HCT116 (cell line): ENCODE measurements at regions not wholly inside any gene's neighbourhood (a gene's known extent, or its start where the extent isn't known, plus 50 kb on each side); places are given as distances from the start of the nearest gene placed in this dataset.

Source experiments
- ATAC-seq: fragments of 200-7000 bp; cut with Tn5 transposase; 2 replicates; pipeline ENCODE4 v1.9.1; 2020; ENCODE audit warnings: mild to moderate bottlenecking, moderate library complexity
- BruUV-seq: library from RNA; stranded (reverse); fragments of 400-500 nt; replicated peaks from 2 replicates; lab custom pipeline; 2021; lab: Mats Ljungman, UMichigan
- CTCF ChIA-PET: fragments of 300-600 bp; sonication (Branson Sonifier 250); formaldehyde crosslinking; loops from one replicate; lab custom pipeline; 2021; ENCODE audit warnings: antibody characterized with exemption; lab: Charles Lee
- POLR2A ChIA-PET: fragments of 300-600, 350-600 bp; sonication (Branson Sonifier 250); formaldehyde crosslinking; loops from one replicate; lab custom pipeline; 2021; ENCODE audit warnings: antibody characterized with exemption; lab: Charles Lee
- RAD21 ChIA-PET, 2 experiments: fragments of 300-600 bp; sonication (Branson Sonifier 250); formaldehyde crosslinking; loops; one replicate each; lab custom pipeline; 2023; ENCODE audit warnings: low total read pairs in 2 of 2; ENCODE audit not compliant: uncharacterized antibody in 2 of 2, unreplicated experiment in 2 of 2, low non-redundant PET in 1 of 2; lab: Charles Lee
- DNase-seq: peaks from one replicate; pipeline ENCODE4 v3.0.0-alpha.2; 2010; ENCODE audit warnings: low read depth, low spot score
- H2AFZ ChIP-seq: fragments of 200-600 bp; shearing (Covaris generic), sonication (generic); 2 replicates; pipeline ENCODE4 v1.6.1; 2017; ENCODE audit warnings: low read depth, mixed run types, mixed read lengths, antibody characterized with exemption, low read length; ENCODE audit not compliant: poor library complexity, severe bottlenecking
- H3K27ac ChIP-seq: 2 replicates; pipeline ENCODE4 v1.5.1; 2012; ENCODE audit warnings: low read depth, low read length
- H3K27me3 ChIP-seq: fragments of 200-600 bp; sonication (generic); 2 replicates; pipeline ENCODE4 v1.6.1; 2016; ENCODE audit warnings: mixed run types, low read length, mixed read lengths; ENCODE audit not compliant: insufficient read depth
- H3K36me3 ChIP-seq, 2 experiments: fragments of 200-500 bp in 1 of 2; fragments of 200-600 bp in 1 of 2; sonication (Bioruptor generic) in 1 of 2; sonication (generic) in 1 of 2; 2 replicates each; pipeline versions ENCODE4 v1.5.1 to v1.6.1; 2014 to 2016; ENCODE audit warnings: low read length in 2 of 2, inconsistent platforms in 1 of 2, mixed read lengths in 1 of 2, mixed run types in 1 of 2; ENCODE audit not compliant: insufficient read depth in 2 of 2, control insufficient read depth in 1 of 2
- H3K4me1 ChIP-seq, 2 experiments: fragments of 200-600 bp in 1 of 2; sonication (generic) in 1 of 2; 2 replicates each; pipeline versions ENCODE4 v1.5.1 to v1.6.1; 2012 to 2017; ENCODE audit warnings: low read length in 2 of 2, inconsistent platforms in 1 of 2, mild to moderate bottlenecking in 1 of 2, mixed read lengths in 1 of 2, mixed run types in 1 of 2, moderate library complexity in 1 of 2; ENCODE audit not compliant: insufficient read depth in 2 of 2, control insufficient read depth in 1 of 2
- H3K4me2 ChIP-seq: fragments of 200-600 bp; sonication (generic); 2 replicates; pipeline ENCODE4 v1.6.1; 2017; ENCODE audit warnings: mixed run types, low read length, mixed read lengths
- H3K4me3 ChIP-seq, 2 experiments: fragments of 200-600 bp in 1 of 2; sonication (generic) in 1 of 2; replicated peaks in 1 of 2; 2 replicates each; pipeline ENCODE4 v1.5.1; 2011 to 2016; ENCODE audit warnings: low read length in 2 of 2, control low read depth in 1 of 2, low read depth in 1 of 2, mild to moderate bottlenecking in 1 of 2, mixed read lengths in 1 of 2, mixed run types in 1 of 2
- H3K79me2 ChIP-seq: fragments of 200-600 bp; sonication (generic); 2 replicates; pipeline ENCODE4 v1.6.1; 2017; ENCODE audit warnings: mild to moderate bottlenecking, mixed run types, low read length, moderate library complexity, mixed read lengths; ENCODE audit not compliant: insufficient read depth
- H3K9ac ChIP-seq: fragments of 200-600 bp; sonication (generic); 2 replicates; pipeline ENCODE4 v1.6.1; 2016; ENCODE audit warnings: low read length, mixed read lengths
- H3K9me2 ChIP-seq: fragments of 200-600 bp; sonication (generic), shearing (Covaris generic); 2 replicates; pipeline ENCODE4 v1.6.1; 2017; ENCODE audit warnings: mixed run types, mild to moderate bottlenecking, moderate library complexity; ENCODE audit not compliant: insufficient read depth
- H3K9me3 ChIP-seq, 2 experiments: fragments of 200-500 bp in 1 of 2; fragments of 200-600 bp in 1 of 2; sonication (Bioruptor generic) in 1 of 2; sonication (generic) in 1 of 2; 2 replicates each; pipeline ENCODE4 v1.6.1; 2014 to 2017; ENCODE audit warnings: low read length in 2 of 2, mixed read lengths in 2 of 2, inconsistent platforms in 1 of 2, low read depth in 1 of 2, mild to moderate bottlenecking in 1 of 2, mixed run types in 1 of 2, moderate library complexity in 1 of 2; ENCODE audit not compliant: control insufficient read depth in 1 of 2, insufficient read depth in 1 of 2
- H4K20me1 ChIP-seq: fragments of 200-600 bp; sonication (generic), shearing (Covaris generic); 2 replicates; pipeline ENCODE4 v1.6.1; 2017; ENCODE audit warnings: mixed run types, mild to moderate bottlenecking, moderate library complexity; ENCODE audit not compliant: insufficient read depth
- EGR1 ChIP-seq: IDR thresholded peaks from 2 replicates; pipeline ENCODE4 v1.6.1; 2012; ENCODE audit warnings: low read depth
- EZH2phosphoT487 ChIP-seq: fragments of 200-600 bp; IDR thresholded peaks from 2 replicates; pipeline ENCODE4 v1.6.1; 2018; ENCODE audit warnings: antibody characterized with exemption, borderline replicate concordance
- FOSL1 ChIP-seq: IDR thresholded peaks from 2 replicates; pipeline ENCODE4 v1.6.1; 2012; ENCODE audit warnings: low read depth
- POLR2A ChIP-seq: IDR thresholded peaks from 2 replicates; pipeline ENCODE4 v1.7.0; 2011; ENCODE audit warnings: borderline replicate concordance; ENCODE audit not compliant: insufficient read depth, insufficient read length; ENCODE audit errors: extremely low read depth
- REST ChIP-seq: IDR thresholded peaks from 2 replicates; pipeline ENCODE4 v1.6.1; 2012; ENCODE audit warnings: low read depth
- TCF7L2 ChIP-seq: IDR thresholded peaks from 2 replicates; pipeline ENCODE4 v1.7.0; 2011; ENCODE audit warnings: borderline replicate concordance, inconsistent platforms; ENCODE audit not compliant: insufficient read depth, insufficient read length; ENCODE audit errors: extremely low read depth
- ZFX ChIP-seq: fragments of 450-650 bp; IDR thresholded peaks from 2 replicates; pipeline ENCODE4 v1.6.1; 2017
- intact Hi-C: fragments of 100-400 bp; cut with micrococcal nuclease; formaldehyde crosslinking; loops from 2 replicates; pipeline ENCODE4 v1.10.0; 2022
- TF ChIP-seq, protein P1 (sequence below), 3 experiments: fragments of 200-600 bp in 1 of 3; sonication (generic) in 1 of 3; IDR thresholded peaks in 2 of 3; conservative IDR thresholded peaks in 1 of 3; 2 replicates each; pipeline ENCODE4 v1.5.1; 2012 to 2017; ENCODE audit warnings: low read depth in 2 of 3, low read length in 2 of 3, antibody characterized with exemption in 1 of 3, borderline replicate concordance in 1 of 3, control low read depth in 1 of 3, mild to moderate bottlenecking in 1 of 3, mixed read lengths in 1 of 3, mixed run types in 1 of 3, moderate library complexity in 1 of 3; ENCODE audit not compliant: insufficient read depth in 1 of 3

- Histone ChIP-seq H3K4me1 (no peaks in the 10 kb centered on the region), H3K4me3 (no peak overlapping the region), H3K9ac (no peak overlapping the region), H3K79me2 (no peaks in the 10 kb centered on the region), H3K9me2 (no peaks in the 10 kb centered on the region), H3K9me3 (no peaks in the 10 kb centered on the region), H3K27ac (no peak overlapping the region), H4K20me1 (no peaks in the 10 kb centered on the region), H3K27me3 (no peaks in the 10 kb centered on the region)
- ChIA-PET RAD21 (no interaction called here), CTCF (no interaction called here)
- BruUV-seq, result no TSS peak
- intact Hi-C loops, result no loop called here
- ATAC-seq, result no peak
- DNase-seq, result no peak
- no peak for TF ChIP-seq ZFX
- TF ChIP-seq TCF7L2, result no peak
- TF ChIP-seq, protein P1, sequence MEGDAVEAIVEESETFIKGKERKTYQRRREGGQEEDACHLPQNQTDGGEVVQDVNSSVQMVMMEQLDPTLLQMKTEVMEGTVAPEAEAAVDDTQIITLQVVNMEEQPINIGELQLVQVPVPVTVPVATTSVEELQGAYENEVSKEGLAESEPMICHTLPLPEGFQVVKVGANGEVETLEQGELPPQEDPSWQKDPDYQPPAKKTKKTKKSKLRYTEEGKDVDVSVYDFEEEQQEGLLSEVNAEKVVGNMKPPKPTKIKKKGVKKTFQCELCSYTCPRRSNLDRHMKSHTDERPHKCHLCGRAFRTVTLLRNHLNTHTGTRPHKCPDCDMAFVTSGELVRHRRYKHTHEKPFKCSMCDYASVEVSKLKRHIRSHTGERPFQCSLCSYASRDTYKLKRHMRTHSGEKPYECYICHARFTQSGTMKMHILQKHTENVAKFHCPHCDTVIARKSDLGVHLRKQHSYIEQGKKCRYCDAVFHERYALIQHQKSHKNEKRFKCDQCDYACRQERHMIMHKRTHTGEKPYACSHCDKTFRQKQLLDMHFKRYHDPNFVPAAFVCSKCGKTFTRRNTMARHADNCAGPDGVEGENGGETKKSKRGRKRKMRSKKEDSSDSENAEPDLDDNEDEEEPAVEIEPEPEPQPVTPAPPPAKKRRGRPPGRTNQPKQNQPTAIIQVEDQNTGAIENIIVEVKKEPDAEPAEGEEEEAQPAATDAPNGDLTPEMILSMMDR (IDR thresholded peaks at IDR 0.05 in 2 of 3, conservative IDR thresholded peaks at IDR 0.05 in 1 of 3; ENCODE audit: borderline replicate concordance in 1 of 3, insufficient read depth in 1 of 3, low read depth in 2 of 3, low read length in 2 of 3), result no peak
- no peak for TF ChIP-seq EGR1
- TF ChIP-seq FOSL1, result no peak
- no peak for TF ChIP-seq EZH2phosphoT487
- no peak for TF ChIP-seq REST
- no peak for TF ChIP-seq POLR2A
- TF ChIP-seq, all 23 proteins: peak for 0
- Histone ChIP-seq H3K36me3 (no peaks in the 10 kb centered on the region), H2AFZ (no peak overlapping the region), H3K4me2 (no peak overlapping the region)
- POLR2A ChIA-PET, result no interaction called here
These were observed 80.5 kb upstream of the TMEM106B start for GRCh38 chr7:12130609-12131008.
